Choroid plexus epithelial cell (primary cell): ENCODE measurements at regions not wholly inside any gene's neighbourhood (a gene's known extent, or its start where the extent isn't known, plus 50 kb on each side); places are given as distances from the start of the nearest gene placed in this dataset.

ENCODE experiments used
- DNase-seq: peaks from one replicate; pipeline ENCODE4 v3.0.0-alpha.2; 2010; ENCODE audit warnings: low read depth
- H3K4me3 ChIP-seq: 2 replicates; pipeline ENCODE4 v1.5.1; 2011; ENCODE audit warnings: low read depth, mild to moderate bottlenecking, control low read depth, low read length, moderate library complexity
- TF ChIP-seq, protein P1 (sequence below): conservative IDR thresholded peaks from 2 replicates; pipeline ENCODE4 v1.5.1; 2011; ENCODE audit warnings: low read depth, mild to moderate bottlenecking, control low read depth, inconsistent platforms, low read length, moderate library complexity

GRCh38 chr11:112837162-112837826, 123.9 kb upstream of the NCAM1 start:
- DNase-seq, result peak; percentile 2
- TF ChIP-seq, protein P1, sequence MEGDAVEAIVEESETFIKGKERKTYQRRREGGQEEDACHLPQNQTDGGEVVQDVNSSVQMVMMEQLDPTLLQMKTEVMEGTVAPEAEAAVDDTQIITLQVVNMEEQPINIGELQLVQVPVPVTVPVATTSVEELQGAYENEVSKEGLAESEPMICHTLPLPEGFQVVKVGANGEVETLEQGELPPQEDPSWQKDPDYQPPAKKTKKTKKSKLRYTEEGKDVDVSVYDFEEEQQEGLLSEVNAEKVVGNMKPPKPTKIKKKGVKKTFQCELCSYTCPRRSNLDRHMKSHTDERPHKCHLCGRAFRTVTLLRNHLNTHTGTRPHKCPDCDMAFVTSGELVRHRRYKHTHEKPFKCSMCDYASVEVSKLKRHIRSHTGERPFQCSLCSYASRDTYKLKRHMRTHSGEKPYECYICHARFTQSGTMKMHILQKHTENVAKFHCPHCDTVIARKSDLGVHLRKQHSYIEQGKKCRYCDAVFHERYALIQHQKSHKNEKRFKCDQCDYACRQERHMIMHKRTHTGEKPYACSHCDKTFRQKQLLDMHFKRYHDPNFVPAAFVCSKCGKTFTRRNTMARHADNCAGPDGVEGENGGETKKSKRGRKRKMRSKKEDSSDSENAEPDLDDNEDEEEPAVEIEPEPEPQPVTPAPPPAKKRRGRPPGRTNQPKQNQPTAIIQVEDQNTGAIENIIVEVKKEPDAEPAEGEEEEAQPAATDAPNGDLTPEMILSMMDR, result no peak
- no peak overlapping the region for H3K4me3 ChIP-seq

GRCh38 chr11:112839051-112839450, 122.2 kb upstream of the NCAM1 start:
- TF ChIP-seq, protein P1, result no peak
- no peak for DNase-seq
- H3K4me3 ChIP-seq, result no peak overlapping the region

DNA sequence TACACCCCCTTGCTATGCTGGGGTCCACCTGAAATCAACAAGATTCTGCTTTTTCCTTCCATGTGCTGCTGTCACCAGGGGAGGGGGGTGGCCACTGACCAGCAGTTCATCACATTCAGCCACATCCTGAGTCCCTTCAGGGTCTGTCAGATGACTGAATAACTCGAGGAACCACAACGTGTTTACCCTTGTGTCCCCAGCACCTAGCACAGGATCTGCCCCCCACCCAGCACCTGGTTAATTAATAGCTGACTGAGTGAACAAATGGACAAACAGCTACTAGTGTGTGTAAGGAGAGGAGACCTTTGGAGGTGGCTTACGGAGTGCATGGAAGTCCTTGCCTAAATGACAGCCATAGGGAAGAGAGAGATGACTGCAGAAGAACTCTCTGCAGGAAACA, 119.5 kb upstream of the NCAM1 start:
- no peak overlapping the region for H3K4me3 ChIP-seq
- no peak for DNase-seq
- TF ChIP-seq, protein P1, result no peak

GRCh38 chr11:112842151-112842550, 119.1 kb upstream of the NCAM1 start:
- no peak overlapping the region for H3K4me3 ChIP-seq
- DNase-seq, result no peak
- TF ChIP-seq, protein P1, result no peak

DNA sequence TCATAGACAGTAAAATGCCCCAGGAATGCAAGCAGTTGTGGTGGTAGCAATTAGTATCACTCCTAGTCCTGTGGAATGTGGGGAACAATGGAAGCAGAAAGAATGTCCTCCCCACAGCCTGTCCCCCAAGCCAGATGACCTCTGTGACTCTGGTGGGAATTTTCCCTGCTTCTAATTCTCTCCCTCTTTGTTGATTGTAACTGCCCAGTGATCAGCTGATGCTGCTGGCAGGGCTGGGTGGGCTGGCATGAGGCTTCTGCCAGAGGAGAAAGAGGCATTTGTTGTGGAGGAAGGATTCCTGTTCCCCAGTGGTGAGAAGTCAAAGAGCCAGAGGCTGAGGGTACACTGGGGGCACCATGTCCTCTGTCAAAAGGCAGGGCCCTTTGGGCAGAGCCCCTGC, 116.7 kb upstream of the NCAM1 start:
- TF ChIP-seq, protein P1, result no peak
- H3K4me3 ChIP-seq, result no peak overlapping the region
- DNase-seq, result no peak

GRCh38 chr11:112847568-112847967, 113.7 kb upstream of the NCAM1 start:
- no peak overlapping the region for H3K4me3 ChIP-seq
- TF ChIP-seq, protein P1, result no peak
- no peak for DNase-seq

GRCh38 chr11:112852143-112852866, 108.9 kb upstream of the NCAM1 start:
- no peak overlapping the region for H3K4me3 ChIP-seq
- no peak for DNase-seq
- TF ChIP-seq, protein P1, result no peak
